GM23338 (cell line): ENCODE measurements at regions not wholly inside any gene's neighbourhood (a gene's known extent, or its start where the extent isn't known, plus 50 kb on each side); places are given as distances from the start of the nearest gene placed in this dataset.

ENCODE experiments used
- ATAC-seq: fragments of 200-7000 bp; cut with Tn5 transposase; 3 replicates; pipeline ENCODE4 v1.9.1; 2020
- DNase-seq: peaks from one replicate; pipeline ENCODE4 v3.0.0-alpha.2; 2015; ENCODE audit warnings: low spot score
- H2AFZ ChIP-seq: fragments of 200-600 bp; sonication (generic); 2 replicates; pipeline ENCODE4 v1.8.0; 2016; ENCODE audit warnings: antibody characterized with exemption, mild to moderate bottlenecking, moderate library complexity
- H3F3A ChIP-seq: fragments of 200-600 bp; sonication (generic); replicated peaks from 2 replicates; pipeline ENCODE4 v1.8.0; 2017; ENCODE audit warnings: antibody characterized with exemption, mixed run types, low read depth
- H3K27ac ChIP-seq: fragments of 200-600 bp; sonication (generic); 2 replicates; pipeline ENCODE4 v1.6.1; 2016; ENCODE audit warnings: low read depth
- H3K27me3 ChIP-seq: fragments of 200-600 bp; sonication (generic); 2 replicates; pipeline ENCODE4 v1.8.0; 2016; ENCODE audit warnings: mild to moderate bottlenecking, mixed run types, moderate library complexity; ENCODE audit not compliant: insufficient read depth
- H3K36me3 ChIP-seq: fragments of 200-600 bp; sonication (generic); 2 replicates; pipeline ENCODE4 v1.8.0; 2016; ENCODE audit warnings: mild to moderate bottlenecking; ENCODE audit not compliant: insufficient read depth
- H3K4me1 ChIP-seq: fragments of 200-600 bp; sonication (generic); 2 replicates; pipeline ENCODE4 v1.8.0; 2016; ENCODE audit warnings: mild to moderate bottlenecking, moderate library complexity; ENCODE audit not compliant: insufficient read depth
- H3K4me2 ChIP-seq: fragments of 200-600 bp; sonication (generic); 2 replicates; pipeline ENCODE4 v1.7.1; 2017; ENCODE audit warnings: mixed run types
- H3K4me3 ChIP-seq: fragments of 200-600 bp; sonication (generic); 2 replicates; pipeline ENCODE4 v1.6.1; 2016; ENCODE audit warnings: mixed run types
- H3K79me2 ChIP-seq: fragments of 200-600 bp; sonication (generic); replicated peaks from 2 replicates; pipeline ENCODE4 v1.8.0; 2017; ENCODE audit warnings: mild to moderate bottlenecking; ENCODE audit not compliant: insufficient read depth
- H3K9me2 ChIP-seq: fragments of 200-600 bp; sonication (generic); 2 replicates; pipeline ENCODE4 v1.8.0; 2017; ENCODE audit not compliant: insufficient read depth
- H4K20me1 ChIP-seq: fragments of 200-600 bp; sonication (generic); replicated peaks from 2 replicates; pipeline ENCODE4 v1.8.0; 2017; ENCODE audit warnings: mild to moderate bottlenecking; ENCODE audit not compliant: insufficient read depth
- H3K27ac Mint-ChIP-seq: 2 replicates; pipeline ENCODE4 v1.8.0; 2020; ENCODE audit warnings: inconsistent platforms, mild to moderate bottlenecking, moderate library complexity, mixed read lengths
- H3K27me3 Mint-ChIP-seq: 3 replicates; pipeline ENCODE4 v1.8.0; 2022; ENCODE audit warnings: low read depth, mild to moderate bottlenecking, moderate library complexity, mixed read lengths, inconsistent platforms; ENCODE audit not compliant: insufficient read depth, poor library complexity
- H3K36me3 Mint-ChIP-seq: 3 replicates; pipeline ENCODE4 v1.8.0; 2021; ENCODE audit warnings: low read depth, mild to moderate bottlenecking, inconsistent platforms, moderate library complexity, mixed read lengths
- H3K4me1 Mint-ChIP-seq: 3 replicates; pipeline ENCODE4 v1.8.0; 2020; ENCODE audit warnings: mild to moderate bottlenecking, inconsistent platforms, mixed read lengths
- H3K4me3 Mint-ChIP-seq: 3 replicates; pipeline ENCODE4 v1.8.0; 2021; ENCODE audit warnings: moderate library complexity, mild to moderate bottlenecking, inconsistent platforms, mixed read lengths
- H3K9me3 Mint-ChIP-seq: 3 replicates; pipeline ENCODE4 v1.8.0; 2020; ENCODE audit warnings: moderate library complexity, mild to moderate bottlenecking, inconsistent platforms, mixed read lengths
- CREB1 ChIP-seq: fragments of 250-450 bp; sonication (Bioruptor Pico); IDR thresholded peaks from 2 replicates; pipeline ENCODE4 v1.5.0; 2020; ENCODE audit warnings: low read depth, mild to moderate bottlenecking, moderate library complexity
- EZH2phosphoT487 ChIP-seq: fragments of 200-600 bp; sonication (generic); IDR thresholded peaks from one replicate; pipeline ENCODE4 v1.8.1; 2018; ENCODE audit warnings: antibody characterized with exemption; ENCODE audit not compliant: unreplicated experiment
- ZNF114 ChIP-seq: fragments of 250-450 bp; sonication (Bioruptor Pico); IDR thresholded peaks from 2 replicates; pipeline ENCODE4 v1.5.0; 2020; ENCODE audit warnings: mild to moderate bottlenecking, moderate library complexity
- ZNF331 ChIP-seq: fragments of 250-450 bp; sonication (Bioruptor Pico); IDR thresholded peaks from 2 replicates; pipeline ENCODE4 v1.5.0; 2020; ENCODE audit warnings: low read depth, mild to moderate bottlenecking, moderate library complexity
- TF ChIP-seq, protein P1 (sequence below), 2 experiments: fragments of 200-600 bp in 1 of 2; sonication (generic) in 1 of 2; conservative IDR thresholded peaks; 2 replicates each; pipeline versions ENCODE4 v1.5.1 to v1.6.1; 2016 to 2017; ENCODE audit warnings: antibody characterized with exemption in 2 of 2, low read depth in 2 of 2, mild to moderate bottlenecking in 2 of 2, moderate library complexity in 1 of 2
- TF ChIP-seq, protein P2 (sequence below): fragments of 250-450 bp; sonication (Bioruptor Pico); IDR thresholded peaks from 2 replicates; pipeline ENCODE4 v1.5.0; 2020; ENCODE audit warnings: mild to moderate bottlenecking, moderate library complexity

DNA sequence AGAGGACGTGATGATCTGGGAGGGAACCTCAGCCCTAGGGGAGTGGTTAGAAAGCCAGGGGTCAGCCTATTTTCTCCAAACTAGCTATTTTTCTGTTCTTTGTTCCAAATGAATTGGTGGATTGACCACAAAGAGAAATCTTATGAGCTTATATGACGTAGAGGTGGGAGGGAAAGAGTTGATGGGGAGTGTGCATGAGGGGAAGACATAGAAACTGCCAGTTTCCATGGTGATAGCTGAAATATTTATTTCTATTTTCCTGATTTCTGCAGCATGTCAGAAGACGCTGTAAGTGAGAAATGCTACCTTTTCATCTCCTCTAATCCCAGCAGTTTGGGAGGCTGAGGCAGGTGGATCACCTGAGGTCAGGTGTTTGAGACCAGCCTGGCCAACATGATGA is 51.4 kb upstream of the CISTR start:
- no peak overlapping the region for H3K27ac Mint-ChIP-seq
- Histone ChIP-seq H3K4me2 (no peak overlapping the region), H3K36me3 (no peaks in the 10 kb centered on the region), H4K20me1 (no peaks in the 10 kb centered on the region), H3K4me1 (no peaks in the 10 kb centered on the region), H3K9me2 (peaks cover 3% of the 10 kb centered on the region; the same call in 1 of the 2 replicates), H3F3A (no peaks in the 10 kb centered on the region), H3K27ac (no peak overlapping the region), H3K27me3 (peaks cover 24% of the 10 kb centered on the region), H3K79me2 (no peaks in the 10 kb centered on the region), H2AFZ (no peak overlapping the region), H3K4me3 (no peak overlapping the region)
- peaks cover 9% of the 10 kb centered on the region for H3K4me1 Mint-ChIP-seq
- TF ChIP-seq, protein P1, sequence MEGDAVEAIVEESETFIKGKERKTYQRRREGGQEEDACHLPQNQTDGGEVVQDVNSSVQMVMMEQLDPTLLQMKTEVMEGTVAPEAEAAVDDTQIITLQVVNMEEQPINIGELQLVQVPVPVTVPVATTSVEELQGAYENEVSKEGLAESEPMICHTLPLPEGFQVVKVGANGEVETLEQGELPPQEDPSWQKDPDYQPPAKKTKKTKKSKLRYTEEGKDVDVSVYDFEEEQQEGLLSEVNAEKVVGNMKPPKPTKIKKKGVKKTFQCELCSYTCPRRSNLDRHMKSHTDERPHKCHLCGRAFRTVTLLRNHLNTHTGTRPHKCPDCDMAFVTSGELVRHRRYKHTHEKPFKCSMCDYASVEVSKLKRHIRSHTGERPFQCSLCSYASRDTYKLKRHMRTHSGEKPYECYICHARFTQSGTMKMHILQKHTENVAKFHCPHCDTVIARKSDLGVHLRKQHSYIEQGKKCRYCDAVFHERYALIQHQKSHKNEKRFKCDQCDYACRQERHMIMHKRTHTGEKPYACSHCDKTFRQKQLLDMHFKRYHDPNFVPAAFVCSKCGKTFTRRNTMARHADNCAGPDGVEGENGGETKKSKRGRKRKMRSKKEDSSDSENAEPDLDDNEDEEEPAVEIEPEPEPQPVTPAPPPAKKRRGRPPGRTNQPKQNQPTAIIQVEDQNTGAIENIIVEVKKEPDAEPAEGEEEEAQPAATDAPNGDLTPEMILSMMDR (conservative IDR thresholded peaks at IDR 0.05; ENCODE audit: low read depth in 2 of 2): no peak
- TF ChIP-seq ZNF331 (CRISPR knock-in tag) (no peak), ZNF114 (CRISPR knock-in tag) (no peak), EZH2phosphoT487 (no peak)
- H3K36me3 Mint-ChIP-seq: no peaks in the 10 kb centered on the region
- peaks cover 11% of the 10 kb centered on the region for H3K27me3 Mint-ChIP-seq
- H3K9me3 Mint-ChIP-seq: no peaks in the 10 kb centered on the region; the same call in 2 of the 3 replicates
- ATAC-seq (no peak), DNase-seq (no peak)
- no peak overlapping the region for H3K4me3 Mint-ChIP-seq

DNA sequence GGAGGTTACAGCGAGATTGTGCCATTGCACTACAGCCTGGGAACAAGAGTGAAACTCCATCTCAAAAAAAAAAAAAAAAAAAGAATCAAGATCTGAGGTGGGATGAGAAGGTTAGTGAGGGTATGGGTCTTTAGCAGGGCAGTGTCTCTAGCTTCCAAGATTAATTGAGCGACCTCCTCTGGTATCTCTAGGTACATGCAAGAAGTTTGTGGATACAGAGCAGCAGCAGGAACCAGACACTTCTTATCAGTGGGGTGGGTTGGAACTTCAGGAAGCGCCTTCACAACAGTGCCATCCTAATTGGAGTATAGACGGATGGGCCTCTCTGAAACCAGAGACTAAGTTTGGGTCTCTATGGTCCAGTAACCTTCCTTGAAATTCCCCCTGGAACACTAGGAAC is 51.9 kb upstream of the CISTR start:
- no peak overlapping the region for H3K27ac Mint-ChIP-seq
- Histone ChIP-seq H3K27me3 (peaks cover 22% of the 10 kb centered on the region), H4K20me1 (no peaks in the 10 kb centered on the region), H3K79me2 (no peaks in the 10 kb centered on the region), H3K27ac (no peak overlapping the region), H3K9me2 (peaks cover 3% of the 10 kb centered on the region; the same call in 1 of the 2 replicates), H3K4me2 (no peak overlapping the region), H3F3A (no peaks in the 10 kb centered on the region), H2AFZ (no peak overlapping the region), H3K36me3 (no peaks in the 10 kb centered on the region), H3K4me3 (no peak overlapping the region), H3K4me1 (no peaks in the 10 kb centered on the region)
- peak; percentile 31 for DNase-seq
- H3K36me3 Mint-ChIP-seq: no peaks in the 10 kb centered on the region
- H3K9me3 Mint-ChIP-seq: no peaks in the 10 kb centered on the region; the same call in 2 of the 3 replicates
- peaks cover 9% of the 10 kb centered on the region for H3K4me1 Mint-ChIP-seq
- TF ChIP-seq, protein P2, sequence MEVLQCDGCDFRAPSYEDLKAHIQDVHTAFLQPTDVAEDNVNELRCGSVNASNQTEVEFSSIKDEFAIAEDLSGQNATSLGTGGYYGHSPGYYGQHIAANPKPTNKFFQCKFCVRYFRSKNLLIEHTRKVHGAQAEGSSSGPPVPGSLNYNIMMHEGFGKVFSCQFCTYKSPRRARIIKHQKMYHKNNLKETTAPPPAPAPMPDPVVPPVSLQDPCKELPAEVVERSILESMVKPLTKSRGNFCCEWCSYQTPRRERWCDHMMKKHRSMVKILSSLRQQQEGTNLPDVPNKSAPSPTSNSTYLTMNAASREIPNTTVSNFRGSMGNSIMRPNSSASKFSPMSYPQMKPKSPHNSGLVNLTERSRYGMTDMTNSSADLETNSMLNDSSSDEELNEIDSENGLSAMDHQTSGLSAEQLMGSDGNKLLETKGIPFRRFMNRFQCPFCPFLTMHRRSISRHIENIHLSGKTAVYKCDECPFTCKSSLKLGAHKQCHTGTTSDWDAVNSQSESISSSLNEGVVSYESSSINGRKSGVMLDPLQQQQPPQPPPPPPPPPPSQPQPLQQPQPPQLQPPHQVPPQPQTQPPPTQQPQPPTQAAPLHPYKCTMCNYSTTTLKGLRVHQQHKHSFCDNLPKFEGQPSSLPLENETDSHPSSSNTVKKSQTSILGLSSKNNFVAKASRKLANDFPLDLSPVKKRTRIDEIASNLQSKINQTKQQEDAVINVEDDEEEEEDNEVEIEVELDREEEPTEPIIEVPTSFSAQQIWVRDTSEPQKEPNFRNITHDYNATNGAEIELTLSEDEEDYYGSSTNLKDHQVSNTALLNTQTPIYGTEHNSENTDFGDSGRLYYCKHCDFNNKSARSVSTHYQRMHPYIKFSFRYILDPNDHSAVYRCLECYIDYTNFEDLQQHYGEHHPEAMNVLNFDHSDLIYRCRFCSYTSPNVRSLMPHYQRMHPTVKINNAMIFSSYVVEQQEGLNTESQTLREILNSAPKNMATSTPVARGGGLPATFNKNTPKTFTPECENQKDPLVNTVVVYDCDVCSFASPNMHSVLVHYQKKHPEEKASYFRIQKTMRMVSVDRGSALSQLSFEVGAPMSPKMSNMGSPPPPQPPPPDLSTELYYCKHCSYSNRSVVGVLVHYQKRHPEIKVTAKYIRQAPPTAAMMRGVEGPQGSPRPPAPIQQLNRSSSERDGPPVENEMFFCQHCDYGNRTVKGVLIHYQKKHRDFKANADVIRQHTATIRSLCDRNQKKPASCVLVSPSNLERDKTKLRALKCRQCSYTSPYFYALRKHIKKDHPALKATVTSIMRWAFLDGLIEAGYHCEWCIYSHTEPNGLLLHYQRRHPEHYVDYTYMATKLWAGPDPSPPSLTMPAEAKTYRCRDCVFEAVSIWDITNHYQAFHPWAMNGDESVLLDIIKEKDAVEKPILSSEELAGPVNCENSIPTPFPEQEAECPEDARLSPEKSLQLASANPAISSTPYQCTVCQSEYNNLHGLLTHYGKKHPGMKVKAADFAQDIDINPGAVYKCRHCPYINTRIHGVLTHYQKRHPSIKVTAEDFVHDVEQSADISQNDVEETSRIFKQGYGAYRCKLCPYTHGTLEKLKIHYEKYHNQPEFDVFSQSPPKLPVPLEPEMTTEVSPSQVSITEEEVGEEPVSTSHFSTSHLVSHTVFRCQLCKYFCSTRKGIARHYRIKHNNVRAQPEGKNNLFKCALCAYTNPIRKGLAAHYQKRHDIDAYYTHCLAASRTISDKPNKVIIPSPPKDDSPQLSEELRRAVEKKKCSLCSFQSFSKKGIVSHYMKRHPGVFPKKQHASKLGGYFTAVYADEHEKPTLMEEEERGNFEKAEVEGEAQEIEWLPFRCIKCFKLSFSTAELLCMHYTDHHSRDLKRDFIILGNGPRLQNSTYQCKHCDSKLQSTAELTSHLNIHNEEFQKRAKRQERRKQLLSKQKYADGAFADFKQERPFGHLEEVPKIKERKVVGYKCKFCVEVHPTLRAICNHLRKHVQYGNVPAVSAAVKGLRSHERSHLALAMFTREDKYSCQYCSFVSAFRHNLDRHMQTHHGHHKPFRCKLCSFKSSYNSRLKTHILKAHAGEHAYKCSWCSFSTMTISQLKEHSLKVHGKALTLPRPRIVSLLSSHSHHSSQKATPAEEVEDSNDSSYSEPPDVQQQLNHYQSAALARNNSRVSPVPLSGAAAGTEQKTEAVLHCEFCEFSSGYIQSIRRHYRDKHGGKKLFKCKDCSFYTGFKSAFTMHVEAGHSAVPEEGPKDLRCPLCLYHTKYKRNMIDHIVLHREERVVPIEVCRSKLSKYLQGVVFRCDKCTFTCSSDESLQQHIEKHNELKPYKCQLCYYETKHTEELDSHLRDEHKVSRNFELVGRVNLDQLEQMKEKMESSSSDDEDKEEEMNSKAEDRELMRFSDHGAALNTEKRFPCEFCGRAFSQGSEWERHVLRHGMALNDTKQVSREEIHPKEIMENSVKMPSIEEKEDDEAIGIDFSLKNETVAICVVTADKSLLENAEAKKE (CRISPR knock-in tag): no peak
- TF ChIP-seq, protein P1 (conservative IDR thresholded peaks at IDR 0.05; ENCODE audit: low read depth in 2 of 2): peak; percentile 26 to 43
- no peak for TF ChIP-seq CREB1 (CRISPR knock-in tag)
- peak; percentile 60 for ATAC-seq
- peaks cover 11% of the 10 kb centered on the region for H3K27me3 Mint-ChIP-seq
- H3K4me3 Mint-ChIP-seq: no peak overlapping the region
